H1 (cell line): ENCODE measurements at regions not wholly inside any gene's neighbourhood (a gene's known extent, or its start where the extent isn't known, plus 50 kb on each side); places are given as distances from the start of the nearest gene placed in this dataset.

Experiments
- BRCA1 ChIP-seq: IDR thresholded peaks from 2 replicates; pipeline ENCODE4 v1.6.1; 2012; ENCODE audit warnings: low read depth, low read length, improper control_type of control experiment
- CBX8 ChIP-seq: fragments of 300-800, 300-1000 bp; sonication (generic); IDR thresholded peaks from 2 replicates; pipeline ENCODE4 v1.7.1; 2016; ENCODE audit warnings: low read depth, low read length, borderline replicate concordance
- GABPA ChIP-seq: IDR thresholded peaks from 2 replicates; pipeline ENCODE4 v1.6.1; 2011; ENCODE audit warnings: mild to moderate bottlenecking, low read length, moderate library complexity, borderline replicate concordance; ENCODE audit not compliant: insufficient read depth
- HDAC2 ChIP-seq, 2 experiments: fragments of 300-600 bp in 1 of 2; sonication (generic) in 1 of 2; IDR thresholded peaks; 2 replicates each; pipeline ENCODE4 v1.6.1; 2011 to 2012; ENCODE audit warnings: low read depth in 2 of 2, low read length in 2 of 2, mild to moderate bottlenecking in 2 of 2, moderate library complexity in 2 of 2, borderline replicate concordance in 1 of 2, inconsistent platforms in 1 of 2
- KDM4A ChIP-seq: IDR thresholded peaks from one replicate; pipeline ENCODE4 v1.7.1; 2012; ENCODE audit warnings: low read depth, mild to moderate bottlenecking, moderate library complexity, low read length, inconsistent platforms; ENCODE audit not compliant: severe bottlenecking
- TBP ChIP-seq: IDR thresholded peaks from 2 replicates; pipeline ENCODE4 v1.6.1; 2011; ENCODE audit warnings: low read depth, low read length, improper control_type of control experiment
- TF ChIP-seq, protein P1 (sequence below): fragments of 300-600 bp; sonication (generic); IDR thresholded peaks from 2 replicates; pipeline ENCODE4 v1.7.1; 2012; ENCODE audit warnings: low read length, moderate library complexity, mild to moderate bottlenecking, inconsistent platforms; ENCODE audit not compliant: insufficient replicate concordance
- TF ChIP-seq, protein P2 (sequence below), 3 experiments: IDR thresholded peaks; 1 replicate in 2 of 3; 2 replicates in 1 of 3; pipeline versions ENCODE4 v1.5.1 to v1.6.1; 2011; ENCODE audit warnings: low read length in 3 of 3, mild to moderate bottlenecking in 3 of 3, inconsistent platforms in 2 of 3, low read depth in 1 of 3, moderate library complexity in 1 of 3; ENCODE audit not compliant: insufficient read depth in 1 of 3; ENCODE audit errors: control extremely low read depth in 1 of 3
- TF ChIP-seq, protein P3 (sequence below): IDR thresholded peaks from 2 replicates; pipeline ENCODE4 v1.6.1; 2012; ENCODE audit warnings: inconsistent platforms

DNA sequence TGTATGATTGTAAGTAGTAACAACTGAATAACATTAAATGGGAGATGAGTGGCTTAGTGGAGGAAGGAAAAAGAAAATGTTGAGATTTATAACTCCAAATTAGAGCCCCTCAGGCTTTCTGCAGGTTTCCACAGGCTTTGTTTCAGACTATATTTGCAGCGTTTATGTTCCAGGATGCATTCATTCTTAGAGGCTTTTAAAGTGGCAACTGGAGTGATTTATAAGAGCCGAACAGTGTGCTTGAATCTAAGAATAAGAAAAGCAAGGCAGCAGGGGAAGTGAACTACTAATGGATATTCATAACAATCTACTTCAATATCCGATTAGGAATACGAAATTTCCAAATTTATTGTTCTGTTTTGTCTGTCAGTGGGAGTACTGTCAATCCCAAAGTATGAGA is 91.0 kb downstream of the UFM1 start (continued):
- TF ChIP-seq, protein P1, sequence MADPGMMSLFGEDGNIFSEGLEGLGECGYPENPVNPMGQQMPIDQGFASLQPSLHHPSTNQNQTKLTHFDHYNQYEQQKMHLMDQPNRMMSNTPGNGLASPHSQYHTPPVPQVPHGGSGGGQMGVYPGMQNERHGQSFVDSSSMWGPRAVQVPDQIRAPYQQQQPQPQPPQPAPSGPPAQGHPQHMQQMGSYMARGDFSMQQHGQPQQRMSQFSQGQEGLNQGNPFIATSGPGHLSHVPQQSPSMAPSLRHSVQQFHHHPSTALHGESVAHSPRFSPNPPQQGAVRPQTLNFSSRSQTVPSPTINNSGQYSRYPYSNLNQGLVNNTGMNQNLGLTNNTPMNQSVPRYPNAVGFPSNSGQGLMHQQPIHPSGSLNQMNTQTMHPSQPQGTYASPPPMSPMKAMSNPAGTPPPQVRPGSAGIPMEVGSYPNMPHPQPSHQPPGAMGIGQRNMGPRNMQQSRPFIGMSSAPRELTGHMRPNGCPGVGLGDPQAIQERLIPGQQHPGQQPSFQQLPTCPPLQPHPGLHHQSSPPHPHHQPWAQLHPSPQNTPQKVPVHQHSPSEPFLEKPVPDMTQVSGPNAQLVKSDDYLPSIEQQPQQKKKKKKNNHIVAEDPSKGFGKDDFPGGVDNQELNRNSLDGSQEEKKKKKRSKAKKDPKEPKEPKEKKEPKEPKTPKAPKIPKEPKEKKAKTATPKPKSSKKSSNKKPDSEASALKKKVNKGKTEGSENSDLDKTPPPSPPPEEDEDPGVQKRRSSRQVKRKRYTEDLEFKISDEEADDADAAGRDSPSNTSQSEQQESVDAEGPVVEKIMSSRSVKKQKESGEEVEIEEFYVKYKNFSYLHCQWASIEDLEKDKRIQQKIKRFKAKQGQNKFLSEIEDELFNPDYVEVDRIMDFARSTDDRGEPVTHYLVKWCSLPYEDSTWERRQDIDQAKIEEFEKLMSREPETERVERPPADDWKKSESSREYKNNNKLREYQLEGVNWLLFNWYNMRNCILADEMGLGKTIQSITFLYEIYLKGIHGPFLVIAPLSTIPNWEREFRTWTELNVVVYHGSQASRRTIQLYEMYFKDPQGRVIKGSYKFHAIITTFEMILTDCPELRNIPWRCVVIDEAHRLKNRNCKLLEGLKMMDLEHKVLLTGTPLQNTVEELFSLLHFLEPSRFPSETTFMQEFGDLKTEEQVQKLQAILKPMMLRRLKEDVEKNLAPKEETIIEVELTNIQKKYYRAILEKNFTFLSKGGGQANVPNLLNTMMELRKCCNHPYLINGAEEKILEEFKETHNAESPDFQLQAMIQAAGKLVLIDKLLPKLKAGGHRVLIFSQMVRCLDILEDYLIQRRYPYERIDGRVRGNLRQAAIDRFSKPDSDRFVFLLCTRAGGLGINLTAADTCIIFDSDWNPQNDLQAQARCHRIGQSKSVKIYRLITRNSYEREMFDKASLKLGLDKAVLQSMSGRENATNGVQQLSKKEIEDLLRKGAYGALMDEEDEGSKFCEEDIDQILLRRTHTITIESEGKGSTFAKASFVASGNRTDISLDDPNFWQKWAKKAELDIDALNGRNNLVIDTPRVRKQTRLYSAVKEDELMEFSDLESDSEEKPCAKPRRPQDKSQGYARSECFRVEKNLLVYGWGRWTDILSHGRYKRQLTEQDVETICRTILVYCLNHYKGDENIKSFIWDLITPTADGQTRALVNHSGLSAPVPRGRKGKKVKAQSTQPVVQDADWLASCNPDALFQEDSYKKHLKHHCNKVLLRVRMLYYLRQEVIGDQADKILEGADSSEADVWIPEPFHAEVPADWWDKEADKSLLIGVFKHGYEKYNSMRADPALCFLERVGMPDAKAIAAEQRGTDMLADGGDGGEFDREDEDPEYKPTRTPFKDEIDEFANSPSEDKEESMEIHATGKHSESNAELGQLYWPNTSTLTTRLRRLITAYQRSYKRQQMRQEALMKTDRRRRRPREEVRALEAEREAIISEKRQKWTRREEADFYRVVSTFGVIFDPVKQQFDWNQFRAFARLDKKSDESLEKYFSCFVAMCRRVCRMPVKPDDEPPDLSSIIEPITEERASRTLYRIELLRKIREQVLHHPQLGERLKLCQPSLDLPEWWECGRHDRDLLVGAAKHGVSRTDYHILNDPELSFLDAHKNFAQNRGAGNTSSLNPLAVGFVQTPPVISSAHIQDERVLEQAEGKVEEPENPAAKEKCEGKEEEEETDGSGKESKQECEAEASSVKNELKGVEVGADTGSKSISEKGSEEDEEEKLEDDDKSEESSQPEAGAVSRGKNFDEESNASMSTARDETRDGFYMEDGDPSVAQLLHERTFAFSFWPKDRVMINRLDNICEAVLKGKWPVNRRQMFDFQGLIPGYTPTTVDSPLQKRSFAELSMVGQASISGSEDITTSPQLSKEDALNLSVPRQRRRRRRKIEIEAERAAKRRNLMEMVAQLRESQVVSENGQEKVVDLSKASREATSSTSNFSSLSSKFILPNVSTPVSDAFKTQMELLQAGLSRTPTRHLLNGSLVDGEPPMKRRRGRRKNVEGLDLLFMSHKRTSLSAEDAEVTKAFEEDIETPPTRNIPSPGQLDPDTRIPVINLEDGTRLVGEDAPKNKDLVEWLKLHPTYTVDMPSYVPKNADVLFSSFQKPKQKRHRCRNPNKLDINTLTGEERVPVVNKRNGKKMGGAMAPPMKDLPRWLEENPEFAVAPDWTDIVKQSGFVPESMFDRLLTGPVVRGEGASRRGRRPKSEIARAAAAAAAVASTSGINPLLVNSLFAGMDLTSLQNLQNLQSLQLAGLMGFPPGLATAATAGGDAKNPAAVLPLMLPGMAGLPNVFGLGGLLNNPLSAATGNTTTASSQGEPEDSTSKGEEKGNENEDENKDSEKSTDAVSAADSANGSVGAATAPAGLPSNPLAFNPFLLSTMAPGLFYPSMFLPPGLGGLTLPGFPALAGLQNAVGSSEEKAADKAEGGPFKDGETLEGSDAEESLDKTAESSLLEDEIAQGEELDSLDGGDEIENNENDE = no peak
- TF ChIP-seq CBX8 (no peak), HDAC2 (IDR thresholded peaks at IDR 0.05; ENCODE audit: borderline replicate concordance in 1 of 2, low read depth in 2 of 2, low read length in 2 of 2) (no peak), BRCA1 (no peak), TBP (no peak), GABPA (no peak), KDM4A (no peak)
- TF ChIP-seq, protein P2, sequence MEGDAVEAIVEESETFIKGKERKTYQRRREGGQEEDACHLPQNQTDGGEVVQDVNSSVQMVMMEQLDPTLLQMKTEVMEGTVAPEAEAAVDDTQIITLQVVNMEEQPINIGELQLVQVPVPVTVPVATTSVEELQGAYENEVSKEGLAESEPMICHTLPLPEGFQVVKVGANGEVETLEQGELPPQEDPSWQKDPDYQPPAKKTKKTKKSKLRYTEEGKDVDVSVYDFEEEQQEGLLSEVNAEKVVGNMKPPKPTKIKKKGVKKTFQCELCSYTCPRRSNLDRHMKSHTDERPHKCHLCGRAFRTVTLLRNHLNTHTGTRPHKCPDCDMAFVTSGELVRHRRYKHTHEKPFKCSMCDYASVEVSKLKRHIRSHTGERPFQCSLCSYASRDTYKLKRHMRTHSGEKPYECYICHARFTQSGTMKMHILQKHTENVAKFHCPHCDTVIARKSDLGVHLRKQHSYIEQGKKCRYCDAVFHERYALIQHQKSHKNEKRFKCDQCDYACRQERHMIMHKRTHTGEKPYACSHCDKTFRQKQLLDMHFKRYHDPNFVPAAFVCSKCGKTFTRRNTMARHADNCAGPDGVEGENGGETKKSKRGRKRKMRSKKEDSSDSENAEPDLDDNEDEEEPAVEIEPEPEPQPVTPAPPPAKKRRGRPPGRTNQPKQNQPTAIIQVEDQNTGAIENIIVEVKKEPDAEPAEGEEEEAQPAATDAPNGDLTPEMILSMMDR (IDR thresholded peaks at IDR 0.05; ENCODE audit: control extremely low read depth in 1 of 3, insufficient read depth in 1 of 3, low read depth in 1 of 3, low read length in 3 of 3) = no peak
- TF ChIP-seq, protein P3, sequence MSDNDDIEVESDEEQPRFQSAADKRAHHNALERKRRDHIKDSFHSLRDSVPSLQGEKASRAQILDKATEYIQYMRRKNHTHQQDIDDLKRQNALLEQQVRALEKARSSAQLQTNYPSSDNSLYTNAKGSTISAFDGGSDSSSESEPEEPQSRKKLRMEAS = no peak
